Transverse colon (tissue), 3 donors: ENCODE measurements at regions not wholly inside any gene's neighbourhood (a gene's known extent, or its start where the extent isn't known, plus 50 kb on each side); places are given as distances from the start of the nearest gene placed in this dataset.
"Not testable (repeated sequence)": the region's sequence is repeated elsewhere in the genome, so short reads cannot be mapped to it uniquely, and the experiment has no call there.

Source experiments
- CTCF ChIP-seq, 5 experiments: fragments of 200-600 bp in 3 of 5; fragments of 450-650 bp in 2 of 5; sonication (generic) in 3 of 5; IDR thresholded peaks; 1 replicate in 2 of 5; 2 replicates in 3 of 5; pipeline ENCODE4 v1.5.1; 2016 to 2017; ENCODE audit warnings: antibody characterized with exemption in 5 of 5, inconsistent platforms in 3 of 5, mild to moderate bottlenecking in 2 of 5, moderate library complexity in 1 of 5
- EP300 ChIP-seq: sonication (generic); formaldehyde crosslinking; IDR thresholded peaks from one replicate; pipeline ENCODE4 v1.6.1; 2017; ENCODE audit warnings: antibody characterized with exemption, low read depth
- POLR2A ChIP-seq: fragments of 450-650 bp; IDR thresholded peaks from one replicate; pipeline ENCODE4 v1.6.1; 2016; ENCODE audit warnings: antibody characterized with exemption, mild to moderate bottlenecking, moderate library complexity

DNA sequence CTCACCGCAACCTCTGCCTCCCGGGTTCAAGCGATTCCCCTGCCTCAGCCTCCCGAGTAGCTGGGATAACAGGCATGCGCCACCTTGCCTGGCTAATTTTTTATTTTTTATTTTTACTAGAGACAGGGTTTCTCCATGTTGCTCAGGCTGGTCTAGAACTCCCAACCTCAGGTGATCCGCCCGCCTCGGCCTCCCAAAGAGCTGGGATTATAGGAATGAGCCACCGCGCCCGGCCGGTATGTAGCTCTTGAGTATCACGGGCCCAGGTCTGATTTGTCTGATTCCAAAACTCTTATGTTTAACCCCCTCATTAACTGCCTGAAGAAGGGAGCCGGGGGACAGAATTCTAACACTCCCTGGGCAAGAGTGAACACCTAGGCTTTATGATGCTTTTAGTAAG is 91.7 kb upstream of the OLIG2 start:
- not testable (repeated sequence) for TF ChIP-seq CTCF (IDR thresholded peaks at IDR 0.05); POLR2A; EP300
